Liver (tissue), 3 donors: ENCODE measurements at regions not wholly inside any gene's neighbourhood (a gene's known extent, or its start where the extent isn't known, plus 50 kb on each side); places are given as distances from the start of the nearest gene placed in this dataset.

Experiments used
- CTCF ChIP-seq: fragments of 150-350 bp; IDR thresholded peaks from 2 replicates; pipeline ENCODE4 v1.5.1; 2017; ENCODE audit warnings: improper control_type of control experiment, low read depth, low read length; ENCODE audit not compliant: missing input control
- GABPA ChIP-seq, 2 donors: IDR thresholded peaks in 1 of 2; conservative IDR thresholded peaks in 1 of 2; 2 replicates each; pipeline ENCODE4 v1.6.1; 2016; ENCODE audit warnings: antibody characterized with exemption in 2 of 2, mild to moderate bottlenecking in 1 of 2, moderate library complexity in 1 of 2
- MAX ChIP-seq: IDR thresholded peaks from 2 replicates; pipeline ENCODE4 v1.6.1; 2016; ENCODE audit warnings: antibody characterized with exemption
- YY1 ChIP-seq: IDR thresholded peaks from 2 replicates; pipeline ENCODE4 v1.6.1; 2016; ENCODE audit warnings: antibody characterized with exemption, mild to moderate bottlenecking
- ZBTB33 ChIP-seq: IDR thresholded peaks from 2 replicates; pipeline ENCODE4 v1.6.1; 2016; ENCODE audit warnings: antibody characterized with exemption
- donor health status: healthy.
- donor health status: healthy.

- TF ChIP-seq MAX (no peak), YY1 (no peak), CTCF (no peak), GABPA (IDR thresholded peaks at IDR 0.05 in 1 of 2, conservative IDR thresholded peaks at IDR 0.05 in 1 of 2) (no peak), ZBTB33 (no peak)
These were observed 61.1 kb upstream of the ZBTB20 start for GRCh38 chr3:115208066-115208750.
